OCI-LY1 (cell line): ENCODE measurements at regions not wholly inside any gene's neighbourhood (a gene's known extent, or its start where the extent isn't known, plus 50 kb on each side); places are given as distances from the start of the nearest gene placed in this dataset.

ENCODE experiments used
- H2AFZ ChIP-seq: fragments of 200-600 bp; sonication (generic), shearing (Covaris generic); 2 replicates; pipeline ENCODE4 v1.6.0; 2014; ENCODE audit warnings: antibody characterized with exemption, mild to moderate bottlenecking, low read length
- H3F3A ChIP-seq: fragments of 200-600 bp; sonication (generic), shearing (Covaris generic); 2 replicates; pipeline ENCODE4 v1.6.0; 2014; ENCODE audit warnings: mild to moderate bottlenecking, antibody characterized with exemption, low read length, moderate library complexity; ENCODE audit not compliant: insufficient read depth
- H3K27ac ChIP-seq: fragments of 200-600 bp; sonication (generic); 2 replicates; pipeline ENCODE4 v1.5.1; 2014; ENCODE audit warnings: low read length, mixed run types, mild to moderate bottlenecking, low read depth; ENCODE audit not compliant: poor library complexity, severe bottlenecking
- H3K27me3 ChIP-seq: fragments of 200-600 bp; sonication (generic); 2 replicates; pipeline ENCODE4 v1.6.0; 2014; ENCODE audit warnings: antibody characterized with exemption, mild to moderate bottlenecking, low read length, moderate library complexity; ENCODE audit not compliant: insufficient read depth
- H3K36me3 ChIP-seq: fragments of 200-600 bp; sonication (generic); 2 replicates; pipeline ENCODE4 v1.6.1; 2014; ENCODE audit warnings: mild to moderate bottlenecking, antibody characterized with exemption, low read length, moderate library complexity, mixed read lengths; ENCODE audit not compliant: insufficient read depth
- H3K4me1 ChIP-seq: fragments of 200-600 bp; sonication (generic); 2 replicates; pipeline ENCODE4 v1.5.1; 2014; ENCODE audit warnings: mild to moderate bottlenecking, low read length, moderate library complexity; ENCODE audit not compliant: insufficient read depth, severe bottlenecking
- H3K4me2 ChIP-seq: fragments of 200-600 bp; sonication (generic), shearing (Covaris generic); 2 replicates; pipeline ENCODE4 v1.6.1; 2014; ENCODE audit warnings: low read length
- H3K4me3 ChIP-seq: fragments of 200-600 bp; sonication (generic); 2 replicates; pipeline ENCODE4 v1.5.1; 2014; ENCODE audit warnings: low read length, low read depth, mild to moderate bottlenecking, mixed read lengths; ENCODE audit not compliant: poor library complexity, severe bottlenecking
- H3K79me2 ChIP-seq: fragments of 200-600 bp; shearing (Covaris generic); 2 replicates; pipeline ENCODE4 v1.6.1; 2016; ENCODE audit warnings: mixed run types, low read length, mixed read lengths; ENCODE audit not compliant: insufficient read depth
- H3K9ac ChIP-seq: fragments of 200-600 bp; sonication (generic), shearing (Covaris generic); 2 replicates; pipeline ENCODE4 v1.6.1; 2014; ENCODE audit warnings: mild to moderate bottlenecking, low read length, mixed read lengths
- H3K9me2 ChIP-seq: fragments of 200-600 bp; sonication (generic), shearing (Covaris generic); 2 replicates; pipeline ENCODE4 v1.6.1; 2014; ENCODE audit warnings: low read depth, mild to moderate bottlenecking, low read length, mixed read lengths
- H3K9me3 ChIP-seq: fragments of 200-600 bp; shearing (Covaris generic); 2 replicates; pipeline ENCODE4 v1.6.1; 2014; ENCODE audit warnings: low read length, mixed read lengths
- H4K20me1 ChIP-seq: fragments of 200-600 bp; sonication (generic), shearing (Covaris generic); 2 replicates; pipeline ENCODE4 v1.6.0; 2016; ENCODE audit warnings: mild to moderate bottlenecking, low read length; ENCODE audit not compliant: insufficient read depth
- EZH2 ChIP-seq: fragments of 200-600 bp; sonication (generic), shearing (Covaris generic); IDR thresholded peaks from 2 replicates; pipeline ENCODE4 v1.8.0; 2017; ENCODE audit warnings: borderline replicate concordance, mixed run types, mild to moderate bottlenecking, antibody characterized with exemption, low read length, moderate library complexity, mixed read lengths
- TF ChIP-seq, protein P1 (sequence below): fragments of 200-600 bp; sonication (generic), shearing (Covaris generic); IDR thresholded peaks from 2 replicates; pipeline ENCODE4 v1.5.1; 2017; ENCODE audit warnings: mild to moderate bottlenecking, antibody characterized with exemption, low read length, moderate library complexity, mixed read lengths

DNA sequence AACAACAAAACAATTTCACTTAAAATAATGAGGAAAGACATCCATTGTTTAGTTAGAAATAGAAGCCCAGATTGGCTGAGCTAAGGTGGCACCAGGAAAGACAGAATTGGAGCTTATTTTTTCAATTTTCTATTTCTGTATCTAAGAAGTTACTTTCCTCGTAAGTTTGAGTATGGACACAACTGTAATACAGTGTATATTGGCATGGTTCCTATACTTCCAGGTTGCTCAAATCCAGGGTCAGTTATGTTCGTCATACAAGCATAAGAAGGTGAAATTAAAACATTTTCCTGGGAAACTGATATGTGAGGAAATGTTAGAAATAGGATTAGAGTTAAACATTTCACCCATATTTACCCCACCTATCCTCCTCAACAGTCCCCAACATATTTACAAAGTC, 170.4 kb upstream of the AGA start:
- Histone ChIP-seq H4K20me1 (no peaks in the 10 kb centered on the region), H3K36me3 (no peaks in the 10 kb centered on the region), H3F3A (no peaks in the 10 kb centered on the region), H3K27me3 (no peaks in the 10 kb centered on the region), H3K4me1 (no peaks in the 10 kb centered on the region), H2AFZ (no peak overlapping the region), H3K9me2 (no peaks in the 10 kb centered on the region), H3K4me3 (no peak overlapping the region), H3K9me3 (no peaks in the 10 kb centered on the region), H3K4me2 (no peak overlapping the region), H3K27ac (no peak overlapping the region), H3K9ac (no peak overlapping the region), H3K79me2 (no peaks in the 10 kb centered on the region)
- TF ChIP-seq, protein P1, sequence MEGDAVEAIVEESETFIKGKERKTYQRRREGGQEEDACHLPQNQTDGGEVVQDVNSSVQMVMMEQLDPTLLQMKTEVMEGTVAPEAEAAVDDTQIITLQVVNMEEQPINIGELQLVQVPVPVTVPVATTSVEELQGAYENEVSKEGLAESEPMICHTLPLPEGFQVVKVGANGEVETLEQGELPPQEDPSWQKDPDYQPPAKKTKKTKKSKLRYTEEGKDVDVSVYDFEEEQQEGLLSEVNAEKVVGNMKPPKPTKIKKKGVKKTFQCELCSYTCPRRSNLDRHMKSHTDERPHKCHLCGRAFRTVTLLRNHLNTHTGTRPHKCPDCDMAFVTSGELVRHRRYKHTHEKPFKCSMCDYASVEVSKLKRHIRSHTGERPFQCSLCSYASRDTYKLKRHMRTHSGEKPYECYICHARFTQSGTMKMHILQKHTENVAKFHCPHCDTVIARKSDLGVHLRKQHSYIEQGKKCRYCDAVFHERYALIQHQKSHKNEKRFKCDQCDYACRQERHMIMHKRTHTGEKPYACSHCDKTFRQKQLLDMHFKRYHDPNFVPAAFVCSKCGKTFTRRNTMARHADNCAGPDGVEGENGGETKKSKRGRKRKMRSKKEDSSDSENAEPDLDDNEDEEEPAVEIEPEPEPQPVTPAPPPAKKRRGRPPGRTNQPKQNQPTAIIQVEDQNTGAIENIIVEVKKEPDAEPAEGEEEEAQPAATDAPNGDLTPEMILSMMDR = no peak
- TF ChIP-seq EZH2 = no peak

DNA sequence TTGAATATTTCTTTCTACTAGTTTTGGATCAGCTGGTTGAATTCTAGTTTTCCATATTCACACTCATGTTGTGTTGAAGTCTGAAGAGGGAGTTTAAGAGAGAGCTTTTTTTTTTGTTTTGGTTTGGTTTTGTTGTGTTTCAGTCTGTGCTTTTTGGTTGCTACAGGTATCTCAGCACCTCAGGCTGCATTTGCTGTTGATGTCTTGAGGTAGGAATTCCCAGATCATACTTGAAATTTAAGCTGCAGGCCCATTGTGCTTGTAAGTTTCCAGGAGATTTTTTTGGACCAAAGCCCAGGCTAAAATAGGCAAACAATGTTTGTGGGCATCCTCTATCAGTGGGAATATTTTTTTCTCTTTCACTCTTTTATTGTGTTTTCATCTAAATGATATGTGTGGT, 190.2 kb upstream of the AGA start:
- no peak overlapping the region for H3K27ac ChIP-seq
- H3K4me1 ChIP-seq = no peaks in the 10 kb centered on the region
- H4K20me1 ChIP-seq = no peaks in the 10 kb centered on the region
- H3K9ac ChIP-seq = no peak overlapping the region
- TF ChIP-seq EZH2 = no peak
- TF ChIP-seq, protein P1 = no peak
- H3K36me3 ChIP-seq = no peaks in the 10 kb centered on the region
- H3F3A ChIP-seq = no peaks in the 10 kb centered on the region
- H3K9me3 ChIP-seq = no peaks in the 10 kb centered on the region
- no peaks in the 10 kb centered on the region for H3K27me3 ChIP-seq
- no peak overlapping the region for H3K4me3 ChIP-seq
- H2AFZ ChIP-seq = no peak overlapping the region
- no peaks in the 10 kb centered on the region for H3K9me2 ChIP-seq
- H3K4me2 ChIP-seq = no peak overlapping the region
- H3K79me2 ChIP-seq = no peaks in the 10 kb centered on the region

DNA sequence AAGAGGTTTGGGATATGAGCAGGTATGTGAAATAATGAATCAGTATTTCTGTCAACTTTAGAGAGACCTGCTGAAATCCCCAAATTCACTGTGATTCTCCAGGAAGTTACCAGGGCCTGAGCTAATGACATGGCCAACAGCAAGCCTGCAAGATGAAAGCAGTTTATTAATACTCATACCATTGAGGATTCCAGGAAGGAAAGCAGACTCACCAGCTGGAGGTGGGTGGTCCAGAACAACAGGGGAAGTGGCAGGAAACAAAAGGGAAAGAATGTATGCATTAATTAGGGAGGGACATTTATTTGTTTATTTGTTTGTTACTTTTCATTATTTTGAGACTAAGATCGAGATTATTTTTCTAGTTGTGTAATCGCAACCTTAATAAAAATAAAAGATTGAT, 196.6 kb upstream of the AGA start:
- no peaks in the 10 kb centered on the region for H3K9me2 ChIP-seq
- H3K27me3 ChIP-seq = no peaks in the 10 kb centered on the region
- no peak overlapping the region for H3K9ac ChIP-seq

More for the DNA sequence above, 196.6 kb upstream of the AGA start:
- Histone ChIP-seq H3K36me3 (no peaks in the 10 kb centered on the region), H4K20me1 (no peaks in the 10 kb centered on the region), H3F3A (no peaks in the 10 kb centered on the region), H3K9me3 (no peaks in the 10 kb centered on the region), H3K27ac (no peak overlapping the region), H3K79me2 (no peaks in the 10 kb centered on the region), H2AFZ (no peak overlapping the region), H3K4me2 (no peak overlapping the region), H3K4me3 (no peak overlapping the region), H3K4me1 (no peaks in the 10 kb centered on the region)
- no peak for TF ChIP-seq EZH2
- TF ChIP-seq, protein P1 = no peak
